C1 segment of cervical spinal cord (tissue), 14 donors: ENCODE measurements at regions not wholly inside any gene's neighbourhood (a gene's known extent, or its start where the extent isn't known, plus 50 kb on each side); places are given as distances from the start of the nearest gene placed in this dataset.

ENCODE experiments used
- DNase-seq, 14 donors: peaks; one replicate each; lab custom pipeline; 2025; lab: John Stamatoyannopoulos, UW

GRCh38 chr6:163962627-163963117 lies 548.2 kb downstream of the QKI start:
- DNase-seq = no peak

GRCh38 chr6:163960128-163960527 lies 545.6 kb downstream of the QKI start:
- peak in 1 of 14 donors; percentile 36 for DNase-seq

GRCh38 chr6:163958646-163959045 lies 544.1 kb downstream of the QKI start:
- DNase-seq = no peak

- peak in 12 of 14 donors; percentile 15 to 71 (median 50) for DNase-seq
Measured at GRCh38 chr6:163956571-163957407, 542.3 kb downstream of the QKI start.

GRCh38 chr6:163955756-163956155 lies 541.2 kb downstream of the QKI start:
- DNase-seq = no peak

GRCh38 chr6:163955096-163955495 lies 540.6 kb downstream of the QKI start:
- DNase-seq = no peak

GRCh38 chr6:163954088-163954775 lies 539.7 kb downstream of the QKI start:
- DNase-seq = no peak

- DNase-seq = no peak
Measured at GRCh38 chr6:163952005-163952404, 537.5 kb downstream of the QKI start.

GRCh38 chr6:163951326-163951725 lies 536.8 kb downstream of the QKI start:
- no peak for DNase-seq

- no peak for DNase-seq
Measured at GRCh38 chr6:163950159-163950558, 535.6 kb downstream of the QKI start.

- no peak for DNase-seq
Measured at GRCh38 chr6:163949431-163949830, 534.9 kb downstream of the QKI start.

- DNase-seq = no peak
Measured at GRCh38 chr6:163948250-163948649, 533.7 kb downstream of the QKI start.

- DNase-seq = no peak
Measured at GRCh38 chr6:163947276-163947675, 532.8 kb downstream of the QKI start.

- DNase-seq = peak in 4 of 14 donors; percentile 12 to 36 (median 20)
Measured at GRCh38 chr6:163946437-163946836, 531.9 kb downstream of the QKI start.

- peak in 6 of 14 donors; percentile 22 to 53 (median 28) for DNase-seq
Measured at GRCh38 chr6:163945808-163946207, 531.3 kb downstream of the QKI start.

GRCh38 chr6:163944897-163945296 lies 530.4 kb downstream of the QKI start:
- DNase-seq = peak in 4 of 14 donors; percentile 13 to 46 (median 32)

GRCh38 chr6:163943607-163944385 lies 529.3 kb downstream of the QKI start:
- peak in 13 of 14 donors; percentile 16 to 78 (median 62) for DNase-seq

- no peak for DNase-seq
Measured at GRCh38 chr6:163942790-163943189, 528.3 kb downstream of the QKI start.

- no peak for DNase-seq
Measured at GRCh38 chr6:163941624-163941976, 527.1 kb downstream of the QKI start.

- peak in 2 of 14 donors; percentile 19 to 74 for DNase-seq
Measured at GRCh38 chr6:163940705-163941623, 526.4 kb downstream of the QKI start.

- DNase-seq = no peak
Measured at GRCh38 chr6:163937071-163937470, 522.6 kb downstream of the QKI start.
